Calu3 (cell line): ENCODE measurements at regions not wholly inside any gene's neighbourhood (a gene's known extent, or its start where the extent isn't known, plus 50 kb on each side); places are given as distances from the start of the nearest gene placed in this dataset.

Experiments used
- BruUV-seq: library from RNA; stranded (reverse); fragments of 400-500 nt; replicated peaks from 2 replicates; lab custom pipeline; 2021; lab: Mats Ljungman, UMichigan
- CTCF ChIA-PET: fragments of 300-600 bp; sonication (Branson Sonifier 250); formaldehyde crosslinking; loops from one replicate; lab custom pipeline; 2022; ENCODE audit warnings: antibody characterized with exemption; lab: Charles Lee
- DNase-seq: peaks from one replicate; pipeline ENCODE4 v3.0.0; 2022
- H3K27ac Mint-ChIP-seq: one replicate; pipeline ENCODE4 v1.8.0; 2022; ENCODE audit warnings: mixed read lengths; ENCODE audit not compliant: unreplicated experiment
- H3K27me3 Mint-ChIP-seq: one replicate; pipeline ENCODE4 v1.8.0; 2022; ENCODE audit warnings: mixed read lengths; ENCODE audit not compliant: unreplicated experiment
- H3K36me3 Mint-ChIP-seq: one replicate; pipeline ENCODE4 v1.8.0; 2022; ENCODE audit warnings: mild to moderate bottlenecking, moderate library complexity, mixed read lengths; ENCODE audit not compliant: insufficient read depth, unreplicated experiment
- H3K4me1 Mint-ChIP-seq: one replicate; pipeline ENCODE4 v1.8.0; 2022; ENCODE audit warnings: mild to moderate bottlenecking, low read depth, mixed read lengths; ENCODE audit not compliant: unreplicated experiment
- H3K4me3 Mint-ChIP-seq: one replicate; pipeline ENCODE4 v1.8.0; 2022; ENCODE audit warnings: mild to moderate bottlenecking, low read depth, moderate library complexity, mixed read lengths; ENCODE audit not compliant: unreplicated experiment
- H3K9me3 Mint-ChIP-seq: one replicate; pipeline ENCODE4 v1.8.0; 2022; ENCODE audit warnings: low read depth, mixed read lengths; ENCODE audit not compliant: unreplicated experiment
- CTCF ChIP-seq: fragments of 200-600 bp; IDR thresholded peaks from one replicate; pipeline ENCODE4 v1.8.0; 2022; ENCODE audit warnings: antibody characterized with exemption; ENCODE audit not compliant: unreplicated experiment
- intact Hi-C: fragments of 100-400 bp; cut with micrococcal nuclease; formaldehyde crosslinking; loops from one replicate; pipeline ENCODE4 v1.10.0; 2022; ENCODE audit not compliant: unreplicated experiment

GRCh38 chrX:97876697-97877407 is 993.1 kb downstream of the RPA4 start:
- no peak for DNase-seq
- peaks cover 9% of the 10 kb centered on the region for H3K4me1 Mint-ChIP-seq
- H3K27ac Mint-ChIP-seq, result no peak overlapping the region
- no peak for TF ChIP-seq CTCF
- CTCF ChIA-PET, result no interaction called here
- H3K9me3 Mint-ChIP-seq, result peaks cover 3% of the 10 kb centered on the region
- intact Hi-C loops, result no loop called here
- no TSS peak for BruUV-seq
- no peaks in the 10 kb centered on the region for H3K27me3 Mint-ChIP-seq
- no peak overlapping the region for H3K4me3 Mint-ChIP-seq
- no peaks in the 10 kb centered on the region for H3K36me3 Mint-ChIP-seq

- no peak for DNase-seq
- H3K36me3 Mint-ChIP-seq, result no peaks in the 10 kb centered on the region
- no peak overlapping the region for H3K27ac Mint-ChIP-seq
- CTCF ChIA-PET, result no interaction called here
- no peaks in the 10 kb centered on the region for H3K27me3 Mint-ChIP-seq
- no peak overlapping the region for H3K4me3 Mint-ChIP-seq
- no peak for TF ChIP-seq CTCF
- H3K9me3 Mint-ChIP-seq, result no peaks in the 10 kb centered on the region
- no TSS peak for BruUV-seq
- peaks cover 8% of the 10 kb centered on the region for H3K4me1 Mint-ChIP-seq
- intact Hi-C loops, result no loop called here
Observed at GRCh38 chrX:97882306-97882705, 998.6 kb downstream of the RPA4 start.

GRCh38 chrX:97895751-97896150 is 1012.0 kb downstream of the RPA4 start:
- TF ChIP-seq CTCF, result no peak
- CTCF ChIA-PET, result no interaction called here
- H3K27ac Mint-ChIP-seq, result no peak overlapping the region
- intact Hi-C loops, result no loop called here
- no peaks in the 10 kb centered on the region for H3K9me3 Mint-ChIP-seq
- no peak for DNase-seq
- no peaks in the 10 kb centered on the region for H3K36me3 Mint-ChIP-seq
- no peaks in the 10 kb centered on the region for H3K27me3 Mint-ChIP-seq
- no peak overlapping the region for H3K4me3 Mint-ChIP-seq
- BruUV-seq, result no TSS peak
- peaks cover 7% of the 10 kb centered on the region for H3K4me1 Mint-ChIP-seq

- CTCF ChIA-PET, result no interaction called here
- no peak overlapping the region for H3K27ac Mint-ChIP-seq
- peaks cover 7% of the 10 kb centered on the region for H3K4me1 Mint-ChIP-seq
- H3K9me3 Mint-ChIP-seq, result peaks cover 3% of the 10 kb centered on the region
- no peaks in the 10 kb centered on the region for H3K27me3 Mint-ChIP-seq
- no peak overlapping the region for H3K4me3 Mint-ChIP-seq
- H3K36me3 Mint-ChIP-seq, result no peaks in the 10 kb centered on the region
- intact Hi-C loops, result no loop called here
- no peak for DNase-seq
- BruUV-seq, result no TSS peak
- TF ChIP-seq CTCF, result no peak
Observed at GRCh38 chrX:97897998-97898397, 1014.3 kb downstream of the RPA4 start.
